ENCODE measurements at regions not wholly inside any gene's neighbourhood (a gene's known extent, or its start where the extent isn't known, plus 50 kb on each side); places are given as distances from the start of the nearest gene placed in this dataset.
"Not testable (repeated sequence)": the region's sequence is repeated elsewhere in the genome, so short reads cannot be mapped to it uniquely, and the experiment has no call there.

DNA sequence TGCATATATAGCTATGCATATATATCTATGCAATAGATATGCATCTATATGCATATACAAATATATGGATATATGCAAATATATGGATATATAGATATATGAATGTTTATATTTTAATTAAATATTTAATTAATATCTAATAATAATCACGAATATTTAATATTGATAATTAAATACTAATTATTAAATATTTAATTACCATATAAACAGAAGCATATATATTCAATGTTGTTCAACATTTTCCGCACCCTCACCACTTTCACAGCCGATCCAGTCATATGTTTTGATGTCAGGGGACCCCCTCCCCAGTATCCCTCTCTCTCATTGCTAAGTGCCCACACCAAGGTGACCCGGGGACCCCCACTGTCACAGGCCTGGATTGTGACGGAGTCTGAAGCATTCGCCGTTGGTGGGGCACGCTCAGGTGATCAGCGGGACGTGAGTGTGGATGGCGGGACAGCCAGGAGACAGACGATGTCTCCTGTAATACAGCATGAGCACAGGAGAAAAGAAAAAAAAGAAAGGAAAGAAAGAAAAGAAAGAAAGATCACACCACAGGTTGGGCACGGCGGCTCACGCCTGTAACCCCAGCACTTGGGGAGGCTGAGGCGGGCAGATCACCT is 199.7 kb downstream of the CRLF2 start:
- no peak for DNase-seq (ENCODE audit: low read depth)

GRCh38 chrX:1011691-1012283 is 200.7 kb downstream of the CRLF2 start:
- no peak for DNase-seq (ENCODE audit: low read depth)

DNA sequence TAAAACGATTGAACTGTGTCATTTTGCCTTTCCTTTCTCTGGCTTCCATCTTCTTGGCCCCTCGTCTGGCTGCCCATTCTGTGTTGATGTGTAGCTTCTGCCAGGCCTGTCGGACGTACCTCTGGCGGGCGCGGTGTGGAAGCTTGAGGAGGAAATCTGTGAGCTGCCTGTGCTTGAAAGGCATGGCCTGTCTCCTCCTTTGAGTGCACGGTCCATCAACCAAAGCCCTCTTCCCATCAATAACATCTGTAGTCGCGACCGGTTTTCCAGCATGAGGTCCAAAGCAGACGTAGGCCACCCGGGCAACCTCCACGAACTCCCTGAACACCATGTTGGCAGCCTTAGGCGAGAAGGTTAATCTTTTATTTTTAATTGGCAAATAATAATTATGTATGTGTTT is 202.7 kb downstream of the CRLF2 start:
- DNase-seq (ENCODE audit: low read depth) = no peak

- no peak for DNase-seq (ENCODE audit: low read depth)
Measured at GRCh38 chrX:1006156-1006730, 206.2 kb downstream of the CRLF2 start.

DNA sequence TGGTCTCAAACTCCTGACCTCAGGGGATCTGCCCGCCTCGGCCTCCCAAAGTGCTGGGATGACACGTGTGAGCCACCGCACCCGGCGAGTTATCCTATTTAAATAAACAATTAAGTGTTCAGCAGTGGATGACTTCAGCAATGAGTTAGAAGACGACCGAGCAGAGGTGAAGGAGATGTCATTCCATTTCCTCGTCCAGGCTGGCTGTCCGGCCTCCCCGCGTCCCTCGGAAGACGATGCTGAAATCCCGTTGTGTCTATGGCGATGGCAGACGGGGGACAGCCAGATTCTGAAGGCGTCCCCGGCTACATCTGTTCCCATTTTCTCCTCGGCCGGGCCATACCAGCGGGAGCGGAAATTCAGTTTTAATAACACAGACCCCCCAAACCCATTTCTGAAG is 209.8 kb downstream of the CRLF2 start:
- no peak for DNase-seq (ENCODE audit: low read depth)

- DNase-seq (ENCODE audit: low read depth) = no peak
Measured at GRCh38 chrX:997631-998137, 214.8 kb downstream of the CRLF2 start.

- DNase-seq (ENCODE audit: low read depth) = no peak
Measured at GRCh38 chrX:994780-995179, 217.7 kb downstream of the CRLF2 start.

- DNase-seq (ENCODE audit: low read depth) = peak; percentile 88
Measured at GRCh38 chrX:989959-990510, 222.4 kb downstream of the CRLF2 start.

GRCh38 chrX:988530-988929 is 223.9 kb downstream of the CRLF2 start:
- not testable (repeated sequence) for DNase-seq (ENCODE audit: low read depth)

- no peak for DNase-seq (ENCODE audit: low read depth)
Measured at GRCh38 chrX:981791-982626, 230.4 kb downstream of the CRLF2 start.

- no peak for DNase-seq (ENCODE audit: low read depth)
Measured at GRCh38 chrX:980587-981235, 231.7 kb downstream of the CRLF2 start.

GRCh38 chrX:979127-979526 is 233.3 kb downstream of the CRLF2 start:
- not testable (repeated sequence) for DNase-seq (ENCODE audit: low read depth)

DNA sequence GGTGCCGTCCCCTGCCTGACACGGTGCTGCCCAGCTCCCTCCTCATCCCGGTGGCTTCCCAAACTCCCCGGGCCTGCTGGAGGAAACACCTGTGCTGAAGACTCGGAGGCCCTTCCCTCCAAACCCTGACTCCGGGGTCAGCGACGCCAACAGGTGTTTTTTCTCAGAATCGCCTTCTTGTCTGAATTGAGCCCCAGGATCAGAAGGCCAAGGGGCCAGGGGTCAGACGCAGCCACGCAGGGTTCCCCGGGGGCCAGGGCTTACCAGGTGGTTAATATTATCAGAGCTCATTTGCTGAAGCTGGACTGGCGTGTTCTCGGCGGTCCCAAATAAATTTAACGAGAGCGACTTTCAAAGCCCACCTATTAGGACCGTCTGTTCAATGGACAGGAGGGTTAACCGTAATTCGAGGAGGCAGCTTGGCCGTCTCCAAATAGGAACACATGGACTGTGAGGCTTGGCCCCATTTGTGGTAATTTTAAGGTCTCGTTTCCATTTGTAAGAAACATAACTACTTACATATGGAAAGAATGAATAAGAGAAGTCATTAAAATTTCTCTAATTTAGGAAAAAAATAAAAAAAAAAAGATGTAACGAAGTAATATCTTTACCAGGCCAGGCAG is 239.3 kb downstream of the CRLF2 start:
- DNase-seq (ENCODE audit: low read depth) = no peak

- DNase-seq (ENCODE audit: low read depth) = no peak
Measured at GRCh38 chrX:968148-968965, 244.1 kb downstream of the CRLF2 start.

- no peak for DNase-seq (ENCODE audit: low read depth)
Measured at GRCh38 chrX:966396-967070, 245.9 kb downstream of the CRLF2 start.

- DNase-seq (ENCODE audit: low read depth) = no peak
Measured at GRCh38 chrX:964831-965416, 247.5 kb downstream of the CRLF2 start.

DNA sequence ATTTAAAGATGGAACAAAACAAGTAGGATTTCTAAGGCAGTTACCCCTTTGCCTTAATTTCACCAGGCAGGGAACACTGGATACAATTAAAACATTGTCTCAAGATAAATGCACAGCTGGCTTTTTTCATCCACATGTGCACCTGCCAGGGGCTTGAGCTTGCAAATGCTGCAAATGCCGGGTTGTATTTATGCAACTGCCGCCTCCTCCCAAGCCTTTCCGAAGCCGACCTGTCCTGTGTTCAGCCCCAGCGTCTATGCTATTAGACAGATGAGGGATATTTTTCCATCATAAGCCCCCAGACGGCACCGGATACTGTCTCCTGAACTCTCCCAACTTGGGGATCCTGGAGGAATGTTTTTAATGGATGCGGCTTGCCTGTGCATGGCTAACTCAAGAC is 251.6 kb downstream of the CRLF2 start:
- no peak for DNase-seq (ENCODE audit: low read depth)

DNA sequence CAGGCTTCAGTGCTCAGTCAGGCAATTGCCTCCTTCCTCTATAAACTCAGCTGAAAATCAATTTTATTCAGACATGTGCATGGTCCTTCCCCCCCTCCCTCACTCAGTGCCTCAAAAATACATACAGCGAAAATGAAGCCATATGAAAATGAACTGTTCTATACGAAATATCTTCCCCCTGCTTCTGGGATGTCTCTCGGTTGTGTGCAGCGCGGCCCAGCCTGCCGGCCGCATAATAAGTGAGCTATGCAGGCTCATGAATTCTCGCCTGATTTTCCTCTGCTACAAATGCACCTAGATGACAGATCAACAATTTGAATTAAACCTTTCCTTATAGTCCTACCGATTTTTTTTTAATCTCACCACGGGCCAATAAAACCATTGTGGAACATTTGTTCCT is 252.9 kb downstream of the CRLF2 start:
- DNase-seq (ENCODE audit: low read depth) = no peak

DNA sequence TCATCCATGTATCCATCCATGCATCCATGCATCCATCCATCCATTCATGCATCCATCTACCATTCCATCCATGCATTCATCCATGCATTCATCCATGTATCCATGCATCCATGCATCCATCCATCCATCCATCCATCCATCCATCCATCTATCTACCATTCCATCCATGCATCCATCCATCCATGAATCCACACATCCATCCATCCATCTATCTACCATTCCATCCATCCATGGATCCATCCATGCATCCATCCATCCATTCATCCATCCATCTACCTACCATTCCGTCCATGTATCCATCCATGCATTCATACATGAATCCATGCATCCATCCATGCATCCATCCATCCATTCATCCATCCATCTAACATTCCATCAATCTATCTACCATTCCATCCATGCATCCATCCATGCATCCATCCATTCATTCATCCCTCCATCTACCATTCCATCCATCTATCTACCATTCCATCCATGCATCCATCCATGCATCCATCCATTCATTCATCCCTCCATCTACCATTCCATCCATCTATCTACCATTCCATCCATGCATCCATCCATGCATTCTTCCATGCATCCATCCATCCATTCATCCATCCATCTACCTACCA is 257.2 kb downstream of the CRLF2 start:
- DNase-seq (ENCODE audit: low read depth) = not testable (repeated sequence)
